Liver (tissue), 8 donors: ENCODE measurements at regions not wholly inside any gene's neighbourhood (a gene's known extent, or its start where the extent isn't known, plus 50 kb on each side); places are given as distances from the start of the nearest gene placed in this dataset.

Experiments used
- DNase-seq: peaks from one replicate; pipeline ENCODE4 v3.0.0-alpha.2; 2017; ENCODE audit warnings: low spot score
- H3K27ac ChIP-seq, 2 donors: one replicate each; pipeline ENCODE4 v1.7.0; 2013; ENCODE audit warnings: inconsistent platforms in 2 of 2, low read length in 2 of 2, control low read depth in 1 of 2, low read depth in 1 of 2, mild to moderate bottlenecking in 1 of 2
- H3K27me3 ChIP-seq, 4 donors: one replicate each; pipeline versions ENCODE4 v1.6.1 to v1.7.0; 2013; ENCODE audit warnings: low read length in 3 of 4, inconsistent platforms in 1 of 4, mild to moderate bottlenecking in 1 of 4, moderate library complexity in 1 of 4; ENCODE audit not compliant: control insufficient read depth in 4 of 4, insufficient read depth in 4 of 4
- H3K36me3 ChIP-seq, 4 donors: one replicate each; pipeline versions ENCODE4 v1.6.1 to v1.7.0; 2013; ENCODE audit warnings: low read length in 3 of 4, mild to moderate bottlenecking in 3 of 4, low read depth in 1 of 4, moderate library complexity in 1 of 4; ENCODE audit not compliant: control insufficient read depth in 4 of 4, insufficient read depth in 3 of 4
- H3K4me1 ChIP-seq, 4 donors: one replicate each; pipeline versions ENCODE4 v1.6.1 to v1.7.0; 2013; ENCODE audit warnings: low read length in 3 of 4, mild to moderate bottlenecking in 3 of 4, moderate library complexity in 1 of 4; ENCODE audit not compliant: control insufficient read depth in 4 of 4, insufficient read depth in 4 of 4
- H3K4me3 ChIP-seq, 3 donors: one replicate each; pipeline versions ENCODE4 v1.6.1 to v1.7.0; 2013; ENCODE audit warnings: low read length in 3 of 3, control low read depth in 1 of 3, low read depth in 1 of 3, mild to moderate bottlenecking in 1 of 3
- H3K9ac ChIP-seq, 2 donors: one replicate each; pipeline ENCODE4 v1.7.0; 2013; ENCODE audit warnings: low read length in 2 of 2, mild to moderate bottlenecking in 2 of 2, moderate library complexity in 2 of 2, control low read depth in 1 of 2, low read depth in 1 of 2
- H3K9me3 ChIP-seq, 4 donors: one replicate each; pipeline versions ENCODE4 v1.6.1 to v1.7.0; 2013; ENCODE audit warnings: low read length in 3 of 4; ENCODE audit not compliant: control insufficient read depth in 4 of 4
- ATF3 ChIP-seq: IDR thresholded peaks from 2 replicates; pipeline ENCODE4 v1.6.1; 2016; ENCODE audit warnings: antibody characterized with exemption
- CTCF ChIP-seq: fragments of 150-350 bp; IDR thresholded peaks from 2 replicates; pipeline ENCODE4 v1.5.1; 2017; ENCODE audit warnings: improper control_type of control experiment, low read depth, low read length; ENCODE audit not compliant: missing input control
- EGR1 ChIP-seq, 2 donors: IDR thresholded peaks; 2 replicates each; pipeline ENCODE4 v1.6.1; 2016 to 2018; ENCODE audit warnings: antibody characterized with exemption in 2 of 2, low read depth in 2 of 2
- FOXA1 ChIP-seq: IDR thresholded peaks from 2 replicates; pipeline ENCODE4 v1.6.1; 2016; ENCODE audit warnings: antibody characterized with exemption
- FOXA2 ChIP-seq: IDR thresholded peaks from 2 replicates; pipeline ENCODE4 v1.6.1; 2016; ENCODE audit warnings: antibody characterized with exemption
- GABPA ChIP-seq, 2 donors: IDR thresholded peaks in 1 of 2; conservative IDR thresholded peaks in 1 of 2; 2 replicates each; pipeline ENCODE4 v1.6.1; 2016; ENCODE audit warnings: antibody characterized with exemption in 2 of 2, mild to moderate bottlenecking in 1 of 2, moderate library complexity in 1 of 2
- HNF4A ChIP-seq, 2 donors: conservative IDR thresholded peaks; 2 replicates each; pipeline ENCODE4 v1.6.1; 2016; ENCODE audit warnings: antibody characterized with exemption in 2 of 2, mild to moderate bottlenecking in 2 of 2
- HNF4G ChIP-seq: IDR thresholded peaks from 2 replicates; pipeline ENCODE4 v1.6.1; 2016; ENCODE audit warnings: antibody characterized with exemption
- JUND ChIP-seq, 2 donors: IDR thresholded peaks; 2 replicates each; pipeline ENCODE4 v1.6.1; 2016; ENCODE audit warnings: antibody characterized with exemption in 2 of 2
- NR2F2 ChIP-seq: IDR thresholded peaks from 2 replicates; pipeline ENCODE4 v1.6.1; 2016; ENCODE audit warnings: antibody characterized with exemption
- RAD21 ChIP-seq, 2 donors: IDR thresholded peaks; 2 replicates each; pipeline ENCODE4 v1.6.1; 2016; ENCODE audit warnings: antibody characterized with exemption in 2 of 2, mild to moderate bottlenecking in 2 of 2
- REST ChIP-seq: IDR thresholded peaks from 2 replicates; pipeline ENCODE4 v1.6.1; 2016; ENCODE audit warnings: antibody characterized with exemption, mild to moderate bottlenecking
- RXRA ChIP-seq, 2 donors: IDR thresholded peaks; 2 replicates each; pipeline ENCODE4 v1.6.1; 2017 to 2018; ENCODE audit warnings: antibody characterized with exemption in 2 of 2, mild to moderate bottlenecking in 1 of 2
- TAF1 ChIP-seq: conservative IDR thresholded peaks from 2 replicates; pipeline ENCODE4 v1.6.1; 2016; ENCODE audit warnings: antibody characterized with exemption, mild to moderate bottlenecking
- YY1 ChIP-seq: IDR thresholded peaks from 2 replicates; pipeline ENCODE4 v1.6.1; 2016; ENCODE audit warnings: antibody characterized with exemption, mild to moderate bottlenecking
- WGBS: extraction: QIAGEN DNeasy Blood & Tissue Kit; methylation state at CpG from one replicate; pipeline ENCODE4 v1.1.7; 2013; 5-methylcytosine and 5-hydroxymethylcytosine counted together
- TF ChIP-seq, protein P1 (sequence below): IDR thresholded peaks from 2 replicates; pipeline ENCODE4 v1.6.1; 2016; ENCODE audit warnings: antibody characterized with exemption
- TF ChIP-seq, protein P2 (sequence below): IDR thresholded peaks from 2 replicates; pipeline ENCODE4 v1.6.1; 2016; ENCODE audit warnings: antibody characterized with exemption
- donor health status: healthy.
- donor health status: healthy.
- donor health status: healthy.
- donor health status: healthy.
- donor health status: healthy.

DNA sequence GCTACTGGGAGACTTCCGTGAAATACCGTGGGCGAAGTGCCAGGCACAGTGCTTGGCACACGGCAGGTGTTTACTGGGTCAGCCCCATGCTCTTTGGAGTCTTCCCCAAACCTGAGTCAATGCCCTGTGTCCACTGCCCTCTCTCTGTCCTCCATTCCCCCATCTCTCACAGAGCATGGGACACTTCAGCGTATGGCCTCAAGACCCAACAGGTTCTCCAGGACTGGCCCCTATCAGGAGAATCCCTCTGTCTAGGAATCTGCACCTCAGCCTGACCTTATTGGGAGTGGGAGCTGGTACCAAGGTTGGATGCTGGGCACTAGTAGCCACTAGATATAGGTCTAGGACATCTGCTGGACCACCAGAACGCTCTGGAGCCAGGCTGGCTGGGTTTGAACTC, 67.2 kb upstream of the LMO1 start:
- Histone ChIP-seq H3K27me3 (peaks cover 0 to 3% (median 0%) of the 10 kb centered on the region in 4 donors), H3K36me3 (no peaks in the 10 kb centered on the region), H3K27ac (no peak overlapping the region), H3K4me1 (peaks cover 0 to 2% (median 0%) of the 10 kb centered on the region in 4 donors), H3K9me3 (no peaks in the 10 kb centered on the region), H3K4me3 (no peak overlapping the region), H3K9ac (no peak overlapping the region)
- TF ChIP-seq FOXA2 (no peak), FOXA1 (no peak), NR2F2 (no peak), RXRA (IDR thresholded peaks at IDR 0.05) (no peak), JUND (IDR thresholded peaks at IDR 0.05) (no peak), EGR1 (IDR thresholded peaks at IDR 0.05; ENCODE audit: low read depth in 2 of 2) (no peak), ATF3 (no peak), REST (no peak), RAD21 (IDR thresholded peaks at IDR 0.05) (no peak), GABPA (IDR thresholded peaks at IDR 0.05 in 1 of 2, conservative IDR thresholded peaks at IDR 0.05 in 1 of 2) (no peak), HNF4A (conservative IDR thresholded peaks at IDR 0.05) (no peak), CTCF (no peak), TAF1 (no peak), HNF4G (no peak), YY1 (no peak)
- TF ChIP-seq, protein P1, sequence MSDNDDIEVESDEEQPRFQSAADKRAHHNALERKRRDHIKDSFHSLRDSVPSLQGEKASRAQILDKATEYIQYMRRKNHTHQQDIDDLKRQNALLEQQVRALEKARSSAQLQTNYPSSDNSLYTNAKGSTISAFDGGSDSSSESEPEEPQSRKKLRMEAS, result no peak
- TF ChIP-seq, protein P2, sequence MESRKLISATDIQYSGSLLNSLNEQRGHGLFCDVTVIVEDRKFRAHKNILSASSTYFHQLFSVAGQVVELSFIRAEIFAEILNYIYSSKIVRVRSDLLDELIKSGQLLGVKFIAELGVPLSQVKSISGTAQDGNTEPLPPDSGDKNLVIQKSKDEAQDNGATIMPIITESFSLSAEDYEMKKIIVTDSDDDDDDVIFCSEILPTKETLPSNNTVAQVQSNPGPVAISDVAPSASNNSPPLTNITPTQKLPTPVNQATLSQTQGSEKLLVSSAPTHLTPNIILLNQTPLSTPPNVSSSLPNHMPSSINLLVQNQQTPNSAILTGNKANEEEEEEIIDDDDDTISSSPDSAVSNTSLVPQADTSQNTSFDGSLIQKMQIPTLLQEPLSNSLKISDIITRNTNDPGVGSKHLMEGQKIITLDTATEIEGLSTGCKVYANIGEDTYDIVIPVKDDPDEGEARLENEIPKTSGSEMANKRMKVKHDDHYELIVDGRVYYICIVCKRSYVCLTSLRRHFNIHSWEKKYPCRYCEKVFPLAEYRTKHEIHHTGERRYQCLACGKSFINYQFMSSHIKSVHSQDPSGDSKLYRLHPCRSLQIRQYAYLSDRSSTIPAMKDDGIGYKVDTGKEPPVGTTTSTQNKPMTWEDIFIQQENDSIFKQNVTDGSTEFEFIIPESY, result no peak
- no peak for DNase-seq
- WGBS, result 83% methylated on average over 6 of the region's 6 CpGs

DNA sequence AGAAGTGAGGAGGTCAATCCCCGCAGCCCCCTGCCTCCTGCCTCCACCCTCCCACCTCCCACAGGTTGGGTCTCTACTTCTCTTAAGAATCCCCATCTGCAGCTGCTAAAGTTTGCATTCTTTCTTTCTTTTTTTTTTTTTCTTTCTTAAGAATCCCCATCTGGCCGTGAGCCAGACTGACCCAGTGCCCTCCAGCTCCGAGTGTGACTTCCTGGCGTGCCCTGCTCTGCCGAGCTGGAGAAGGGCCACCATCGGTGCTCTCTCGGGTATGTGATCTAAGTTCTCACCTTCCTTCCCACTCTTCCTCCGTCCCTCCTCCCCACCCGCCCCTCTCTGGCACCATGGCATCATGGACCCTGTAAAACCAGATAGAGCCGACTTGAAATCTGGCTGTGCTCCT, 66.7 kb upstream of the LMO1 start:
- no peaks in the 10 kb centered on the region for H3K9me3 ChIP-seq
- no peak overlapping the region for H3K27ac ChIP-seq
- WGBS, result 60% methylated on average over 10 of the region's 10 CpGs
- no peaks in the 10 kb centered on the region for H3K36me3 ChIP-seq
- no peak overlapping the region for H3K4me3 ChIP-seq
- H3K4me1 ChIP-seq, result peaks cover 0 to 2% (median 0%) of the 10 kb centered on the region in 4 donors
- TF ChIP-seq HNF4G (no peak), YY1 (no peak)
- H3K27me3 ChIP-seq, result peaks cover 0 to 3% (median 0%) of the 10 kb centered on the region in 4 donors
- no peak overlapping the region for H3K9ac ChIP-seq
- no peak for DNase-seq
